HepG2 (cell line): ENCODE measurements at regions not wholly inside any gene's neighbourhood (a gene's known extent, or its start where the extent isn't known, plus 50 kb on each side); places are given as distances from the start of the nearest gene placed in this dataset.

Experiments
- ATAC-seq: fragments of 200-7000 bp; cut with Tn5 transposase; 3 replicates; pipeline ENCODE4 v1.9.1; 2020; ENCODE audit warnings: mild to moderate bottlenecking, moderate library complexity
- BruUV-seq: library from RNA; stranded (reverse); fragments of 400-500 nt; replicated peaks from 2 replicates; lab custom pipeline; 2021; lab: Mats Ljungman, UMichigan
- CTCF ChIA-PET: fragments of 300-600 bp; formaldehyde crosslinking; extraction: SDS; loops from one replicate; lab custom pipeline; 2021; ENCODE audit warnings: low total read pairs, inconsistent platforms, low intra/inter-chr PET ratio; lab: Yijun Ruan, JAX
- POLR2A ChIA-PET: fragments of 350-600 bp; sonication (Branson Sonifier 250); formaldehyde crosslinking; loops from one replicate; lab custom pipeline; 2020; ENCODE audit warnings: antibody characterized with exemption, inconsistent platforms; lab: Yijun Ruan, JAX
- DNase-seq: peaks from one replicate; pipeline ENCODE4 v3.0.0-alpha.2; 2015; ENCODE audit warnings: low spot score
- FAIRE-seq: peaks from 3 replicates; lab custom pipeline; 2011; peaks lifted over from hg19 to GRCh38; lab: Jason Lieb, UNC
- H2AFZ ChIP-seq: one replicate; pipeline ENCODE4 v1.6.1; 2011; ENCODE audit warnings: low read length, inconsistent platforms
- H3K27ac ChIP-seq: fragments of 300-600 bp; 3 replicates; pipeline ENCODE4 v1.8.0; 2011; ENCODE audit warnings: mixed run types, mild to moderate bottlenecking, mixed read lengths, low read length, inconsistent platforms; ENCODE audit not compliant: insufficient read depth; ENCODE audit errors: extremely low read length
- H3K27me3 ChIP-seq, 2 experiments: fragments of 200-600 bp in 1 of 2; 2 replicates in 1 of 2; 3 replicates in 1 of 2; pipeline versions ENCODE4 v1.6.0 to v1.8.0; 2011; ENCODE audit warnings: low read length in 2 of 2, mild to moderate bottlenecking in 2 of 2, moderate library complexity in 2 of 2, inconsistent platforms in 1 of 2; ENCODE audit not compliant: insufficient read depth in 2 of 2, control insufficient read depth in 1 of 2
- H3K36me3 ChIP-seq, 2 experiments: fragments of 200-600 bp in 1 of 2; replicated peaks in 1 of 2; 2 replicates in 1 of 2; 3 replicates in 1 of 2; pipeline versions ENCODE4 v1.5.1 to v1.8.0; 2011; ENCODE audit warnings: low read length in 2 of 2, inconsistent platforms in 1 of 2; ENCODE audit not compliant: insufficient read depth in 2 of 2, control insufficient read depth in 1 of 2
- H3K4me1 ChIP-seq: 2 replicates; pipeline ENCODE4 v1.5.1; 2012; ENCODE audit warnings: low read length, inconsistent platforms; ENCODE audit not compliant: insufficient read depth
- H3K4me2 ChIP-seq: 2 replicates; pipeline ENCODE4 v1.6.0; 2011; ENCODE audit warnings: low read depth, low read length, inconsistent platforms
- H3K4me3 ChIP-seq, 3 experiments: fragments of 200-600 bp in 1 of 3; sonication (generic), shearing (Covaris generic) in 1 of 3; replicated peaks in 1 of 3; 2 replicates each; pipeline ENCODE4 v1.5.1; 2011 to 2016; ENCODE audit warnings: low read length in 3 of 3, inconsistent platforms in 2 of 3, low read depth in 2 of 3, mild to moderate bottlenecking in 2 of 3, control low read depth in 1 of 3, mixed read lengths in 1 of 3; ENCODE audit not compliant: insufficient read depth in 1 of 3
- H3K79me2 ChIP-seq: one replicate; pipeline ENCODE4 v1.6.1; 2011; ENCODE audit warnings: low read length, inconsistent platforms; ENCODE audit not compliant: insufficient read depth
- H3K9ac ChIP-seq: 2 replicates; pipeline ENCODE4 v1.6.0; 2011; ENCODE audit warnings: mild to moderate bottlenecking, low read depth, low read length, inconsistent platforms; ENCODE audit not compliant: insufficient read depth
- H3K9me3 ChIP-seq: 2 replicates; pipeline ENCODE4 v1.5.1; 2012; ENCODE audit warnings: mild to moderate bottlenecking, low read length
- H4K20me1 ChIP-seq: 2 replicates; pipeline ENCODE4 v1.6.0; 2011; ENCODE audit warnings: inconsistent platforms, mild to moderate bottlenecking, low read length, moderate library complexity; ENCODE audit not compliant: insufficient read depth
- ATF1 ChIP-seq: IDR thresholded peaks from 2 replicates; pipeline ENCODE4 v1.6.1; 2016; ENCODE audit warnings: mild to moderate bottlenecking, control low read depth
- CCAR2 ChIP-seq: fragments of 200-400 bp; formaldehyde crosslinking; optimal IDR thresholded peaks from 2 replicates; pipeline ENCODE3; 2018; ENCODE audit warnings: low read depth, mild to moderate bottlenecking, low read length, moderate library complexity
- SIN3A ChIP-seq: IDR thresholded peaks from 2 replicates; pipeline ENCODE4 v1.6.1; 2011; ENCODE audit warnings: low read depth, mild to moderate bottlenecking, control low read depth, low read length, borderline replicate concordance
- TMF1 ChIP-seq: sonication (generic); formaldehyde crosslinking; IDR thresholded peaks from 2 replicates; pipeline ENCODE4 v1.8.1; 2022; ENCODE audit warnings: low read depth, missing genetic modification reagents
- ZFX ChIP-seq: sonication (generic); formaldehyde crosslinking; IDR thresholded peaks from 2 replicates; pipeline ENCODE4 v1.4.0; 2020; ENCODE audit warnings: mild to moderate bottlenecking, low read depth, missing genetic modification reagents, moderate library complexity
- ZNF660 ChIP-seq: sonication (generic); formaldehyde crosslinking; IDR thresholded peaks from 2 replicates; pipeline ENCODE4 v1.5.1; 2020; ENCODE audit warnings: mild to moderate bottlenecking, low read depth, missing genetic modification reagents, borderline replicate concordance
- ZNF761 ChIP-seq: sonication (generic); formaldehyde crosslinking; conservative IDR thresholded peaks from 2 replicates; pipeline ENCODE4 v1.4.0; 2020; ENCODE audit warnings: mild to moderate bottlenecking, missing genetic modification reagents
- WGBS: methylation state at CpG from one replicate; pipeline ENCODE4 v1.1.6; 2017; ENCODE audit warnings: low lambda C conversion rate; 5-methylcytosine and 5-hydroxymethylcytosine counted together
- in situ Hi-C: cut with HindIII; loops from 2 replicates; pipeline ENCODE4 v1.10.0; 2017; ENCODE audit warnings: low pct_unique_long_range_greater_than_20kb; ENCODE audit not compliant: extremely low pct_ligation_motif_present
- intact Hi-C: fragments of 100-400 bp; cut with micrococcal nuclease; formaldehyde crosslinking; loops from one replicate; pipeline ENCODE4 v1.10.0; 2022; ENCODE audit not compliant: unreplicated experiment
- TF ChIP-seq, protein P1 (sequence below): sonication (generic); formaldehyde crosslinking; IDR thresholded peaks from 2 replicates; pipeline ENCODE4 v1.5.0; 2020; ENCODE audit warnings: mild to moderate bottlenecking, missing genetic modification reagents
- TF ChIP-seq, protein P2 (sequence below): sonication (generic); formaldehyde crosslinking; IDR thresholded peaks from 2 replicates; pipeline ENCODE4 v1.4.0; 2020; ENCODE audit warnings: missing genetic modification reagents, borderline replicate concordance
- TF ChIP-seq, protein P3 (sequence below): sonication (generic); formaldehyde crosslinking; IDR thresholded peaks from 2 replicates; pipeline ENCODE4 v1.5.0; 2020; ENCODE audit warnings: missing genetic modification reagents, mild to moderate bottlenecking, borderline replicate concordance
- TF ChIP-seq, protein P4 (sequence below): conservative IDR thresholded peaks from 2 replicates; pipeline ENCODE4 v1.6.1; 2018; ENCODE audit warnings: missing genetic modification reagents
- TF ChIP-seq, protein P5 (sequence below): sonication (generic); formaldehyde crosslinking; IDR thresholded peaks from 2 replicates; pipeline ENCODE4 v1.4.0; 2020; ENCODE audit warnings: missing genetic modification reagents
- TF ChIP-seq, protein P6 (sequence below): sonication (generic); formaldehyde crosslinking; IDR thresholded peaks from 2 replicates; pipeline ENCODE4; 2020; ENCODE audit warnings: missing genetic modification reagents, mild to moderate bottlenecking, borderline replicate concordance

DNA sequence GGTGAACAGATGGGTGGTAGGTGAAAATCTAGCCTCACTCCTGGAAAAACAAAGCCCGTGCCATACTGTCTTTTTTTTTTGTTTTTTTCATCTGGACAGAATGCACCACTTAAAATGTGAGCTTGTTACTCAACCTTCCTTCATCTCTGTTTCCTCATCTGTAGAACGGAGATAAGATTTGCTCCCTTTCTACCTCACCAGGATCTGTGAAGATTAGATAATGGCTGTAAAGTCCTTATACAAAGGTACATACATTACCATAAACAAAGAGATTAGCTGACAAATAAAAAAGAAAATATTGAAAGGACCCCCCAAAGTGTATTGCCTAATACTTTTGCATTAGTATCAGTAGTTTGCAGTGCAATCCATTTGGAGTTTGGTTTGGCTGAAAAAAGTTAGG is 75.4 kb upstream of the ZEB2 start (continued):
- TF ChIP-seq, protein P1, sequence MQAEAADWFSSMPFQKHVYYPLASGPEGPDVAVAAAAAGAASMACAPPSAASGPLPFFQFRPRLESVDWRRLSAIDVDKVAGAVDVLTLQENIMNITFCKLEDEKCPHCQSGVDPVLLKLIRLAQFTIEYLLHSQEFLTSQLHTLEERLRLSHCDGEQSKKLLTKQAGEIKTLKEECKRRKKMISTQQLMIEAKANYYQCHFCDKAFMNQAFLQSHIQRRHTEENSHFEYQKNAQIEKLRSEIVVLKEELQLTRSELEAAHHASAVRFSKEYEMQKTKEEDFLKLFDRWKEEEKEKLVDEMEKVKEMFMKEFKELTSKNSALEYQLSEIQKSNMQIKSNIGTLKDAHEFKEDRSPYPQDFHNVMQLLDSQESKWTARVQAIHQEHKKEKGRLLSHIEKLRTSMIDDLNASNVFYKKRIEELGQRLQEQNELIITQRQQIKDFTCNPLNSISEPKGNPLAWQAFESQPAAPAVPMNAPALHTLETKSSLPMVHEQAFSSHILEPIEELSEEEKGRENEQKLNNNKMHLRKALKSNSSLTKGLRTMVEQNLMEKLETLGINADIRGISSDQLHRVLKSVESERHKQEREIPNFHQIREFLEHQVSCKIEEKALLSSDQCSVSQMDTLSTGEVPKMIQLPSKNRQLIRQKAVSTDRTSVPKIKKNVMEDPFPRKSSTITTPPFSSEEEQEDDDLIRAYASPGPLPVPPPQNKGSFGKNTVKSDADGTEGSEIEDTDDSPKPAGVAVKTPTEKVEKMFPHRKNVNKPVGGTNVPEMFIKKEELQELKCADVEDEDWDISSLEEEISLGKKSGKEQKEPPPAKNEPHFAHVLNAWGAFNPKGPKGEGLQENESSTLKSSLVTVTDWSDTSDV (CRISPR knock-in tag) = no peak
- TF ChIP-seq, all 625 proteins: peak for 0

DNA sequence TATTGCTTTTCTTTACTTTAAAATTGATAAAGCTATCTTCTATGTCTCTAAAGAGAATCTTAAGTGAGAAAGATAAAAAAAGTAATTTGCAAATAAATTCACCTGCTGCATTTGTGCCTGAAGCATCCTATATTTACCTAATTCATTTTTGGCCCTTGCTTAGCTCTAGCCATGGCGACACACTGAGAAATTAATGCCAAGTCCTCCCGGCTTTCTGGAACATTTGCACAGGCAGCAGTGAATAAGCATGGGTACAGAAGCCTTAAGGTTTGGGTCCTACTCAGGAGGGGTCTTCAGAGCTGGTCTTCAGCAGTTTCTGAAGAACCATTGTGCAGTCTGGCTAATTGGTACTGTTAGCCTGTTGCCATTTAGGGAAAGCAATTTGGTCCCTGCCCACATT is 73.9 kb upstream of the ZEB2 start:
- intact Hi-C loops = no loop called here
- BruUV-seq = no TSS peak
- ChIA-PET CTCF (no interaction called here), POLR2A (no interaction called here)
- in situ Hi-C loops = no loop called here
- no peaks in the 10 kb centered on the region for H4K20me1 ChIP-seq
- FAIRE-seq = no peak
- H3K4me1 ChIP-seq = no peaks in the 10 kb centered on the region
- no peak overlapping the region for H3K27ac ChIP-seq
- H3K4me3 ChIP-seq = no peak overlapping the region
- H2AFZ ChIP-seq = no peak overlapping the region
- H3K27me3 ChIP-seq = 0 out of 5 replicates have a peak, but pooled peaks cover 0 to 1% of the 10 kb centered on the region in 2 experiments
- WGBS = 5% methylated on average over 2 of the region's 2 CpGs
- DNase-seq = no peak
- H3K9me3 ChIP-seq = no peaks in the 10 kb centered on the region
- H3K9ac ChIP-seq = no peak overlapping the region
- no peaks in the 10 kb centered on the region for H3K79me2 ChIP-seq
- ATAC-seq = no peak
- H3K4me2 ChIP-seq = no peak overlapping the region
- H3K36me3 ChIP-seq = no peaks in the 10 kb centered on the region
- TF ChIP-seq CCAR2 (no peak), ATF1 (CRISPR knock-in tag) (no peak), ZFX (CRISPR knock-in tag) (no peak), TMF1 (no peak), SIN3A (no peak), ZNF660 (no peak), ZNF761 (CRISPR knock-in tag) (no peak)
- TF ChIP-seq, protein P2, sequence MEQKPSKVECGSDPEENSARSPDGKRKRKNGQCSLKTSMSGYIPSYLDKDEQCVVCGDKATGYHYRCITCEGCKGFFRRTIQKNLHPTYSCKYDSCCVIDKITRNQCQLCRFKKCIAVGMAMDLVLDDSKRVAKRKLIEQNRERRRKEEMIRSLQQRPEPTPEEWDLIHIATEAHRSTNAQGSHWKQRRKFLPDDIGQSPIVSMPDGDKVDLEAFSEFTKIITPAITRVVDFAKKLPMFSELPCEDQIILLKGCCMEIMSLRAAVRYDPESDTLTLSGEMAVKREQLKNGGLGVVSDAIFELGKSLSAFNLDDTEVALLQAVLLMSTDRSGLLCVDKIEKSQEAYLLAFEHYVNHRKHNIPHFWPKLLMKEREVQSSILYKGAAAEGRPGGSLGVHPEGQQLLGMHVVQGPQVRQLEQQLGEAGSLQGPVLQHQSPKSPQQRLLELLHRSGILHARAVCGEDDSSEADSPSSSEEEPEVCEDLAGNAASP (CRISPR knock-in tag) = no peak
- TF ChIP-seq, protein P3, sequence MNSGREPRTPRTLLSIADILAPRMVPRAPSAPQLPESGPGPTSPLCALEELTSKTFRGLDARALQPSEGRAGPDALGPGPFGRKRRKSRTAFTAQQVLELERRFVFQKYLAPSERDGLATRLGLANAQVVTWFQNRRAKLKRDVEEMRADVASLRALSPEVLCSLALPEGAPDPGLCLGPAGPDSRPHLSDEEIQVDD (CRISPR knock-in tag) = no peak
- TF ChIP-seq, protein P4, sequence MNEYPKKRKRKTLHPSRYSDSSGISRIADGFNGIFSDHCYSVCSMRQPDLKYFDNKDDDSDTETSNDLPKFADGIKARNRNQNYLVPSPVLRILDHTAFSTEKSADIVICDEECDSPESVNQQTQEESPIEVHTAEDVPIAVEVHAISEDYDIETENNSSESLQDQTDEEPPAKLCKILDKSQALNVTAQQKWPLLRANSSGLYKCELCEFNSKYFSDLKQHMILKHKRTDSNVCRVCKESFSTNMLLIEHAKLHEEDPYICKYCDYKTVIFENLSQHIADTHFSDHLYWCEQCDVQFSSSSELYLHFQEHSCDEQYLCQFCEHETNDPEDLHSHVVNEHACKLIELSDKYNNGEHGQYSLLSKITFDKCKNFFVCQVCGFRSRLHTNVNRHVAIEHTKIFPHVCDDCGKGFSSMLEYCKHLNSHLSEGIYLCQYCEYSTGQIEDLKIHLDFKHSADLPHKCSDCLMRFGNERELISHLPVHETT (CRISPR knock-in tag) = no peak
- TF ChIP-seq, protein P5, sequence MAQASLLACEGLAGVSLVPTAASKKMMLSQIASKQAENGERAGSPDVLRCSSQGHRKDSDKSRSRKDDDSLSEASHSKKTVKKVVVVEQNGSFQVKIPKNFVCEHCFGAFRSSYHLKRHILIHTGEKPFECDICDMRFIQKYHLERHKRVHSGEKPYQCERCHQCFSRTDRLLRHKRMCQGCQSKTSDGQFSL (CRISPR knock-in tag) = no peak
- TF ChIP-seq, protein P6, sequence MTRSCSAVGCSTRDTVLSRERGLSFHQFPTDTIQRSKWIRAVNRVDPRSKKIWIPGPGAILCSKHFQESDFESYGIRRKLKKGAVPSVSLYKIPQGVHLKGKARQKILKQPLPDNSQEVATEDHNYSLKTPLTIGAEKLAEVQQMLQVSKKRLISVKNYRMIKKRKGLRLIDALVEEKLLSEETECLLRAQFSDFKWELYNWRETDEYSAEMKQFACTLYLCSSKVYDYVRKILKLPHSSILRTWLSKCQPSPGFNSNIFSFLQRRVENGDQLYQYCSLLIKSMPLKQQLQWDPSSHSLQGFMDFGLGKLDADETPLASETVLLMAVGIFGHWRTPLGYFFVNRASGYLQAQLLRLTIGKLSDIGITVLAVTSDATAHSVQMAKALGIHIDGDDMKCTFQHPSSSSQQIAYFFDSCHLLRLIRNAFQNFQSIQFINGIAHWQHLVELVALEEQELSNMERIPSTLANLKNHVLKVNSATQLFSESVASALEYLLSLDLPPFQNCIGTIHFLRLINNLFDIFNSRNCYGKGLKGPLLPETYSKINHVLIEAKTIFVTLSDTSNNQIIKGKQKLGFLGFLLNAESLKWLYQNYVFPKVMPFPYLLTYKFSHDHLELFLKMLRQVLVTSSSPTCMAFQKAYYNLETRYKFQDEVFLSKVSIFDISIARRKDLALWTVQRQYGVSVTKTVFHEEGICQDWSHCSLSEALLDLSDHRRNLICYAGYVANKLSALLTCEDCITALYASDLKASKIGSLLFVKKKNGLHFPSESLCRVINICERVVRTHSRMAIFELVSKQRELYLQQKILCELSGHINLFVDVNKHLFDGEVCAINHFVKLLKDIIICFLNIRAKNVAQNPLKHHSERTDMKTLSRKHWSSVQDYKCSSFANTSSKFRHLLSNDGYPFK (CRISPR knock-in tag) = no peak
